ENCODE measurements at regions not wholly inside any gene's neighbourhood (a gene's known extent, or its start where the extent isn't known, plus 50 kb on each side); places are given as distances from the start of the nearest gene placed in this dataset.
"Not testable (repeated sequence)": the region's sequence is repeated elsewhere in the genome, so short reads cannot be mapped to it uniquely, and the experiment has no call there.

DNA sequence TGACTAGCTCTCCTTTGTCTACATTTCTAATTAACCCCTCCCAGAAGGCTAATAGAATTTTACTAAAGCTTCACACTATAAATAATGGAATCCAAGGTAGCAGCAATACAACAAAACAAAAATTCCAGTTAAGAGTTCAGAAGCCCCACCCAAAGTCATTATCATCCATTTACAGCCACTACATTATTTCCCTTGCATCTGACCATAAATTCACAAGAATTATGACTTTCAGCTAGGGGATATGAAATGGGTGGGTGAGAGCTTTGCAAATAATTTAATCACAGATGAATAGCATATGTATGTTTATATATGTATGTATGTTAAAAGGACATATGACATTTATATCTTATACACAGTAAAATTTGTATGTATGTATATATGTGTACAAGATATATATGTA, 65.3 kb upstream of the PTGDR start:
- TF ChIP-seq POLR2A (IDR thresholded peaks at IDR 0.05; ENCODE audit: low read depth, low read length) (no peak), POLR2AphosphoS5 (IDR thresholded peaks at IDR 0.05; ENCODE audit: low read depth, low read length) (no peak), TAF1 (IDR thresholded peaks at IDR 0.05; ENCODE audit: borderline replicate concordance, low read depth, low read length) (no peak)
- FAIRE-seq (no peak), DNase-seq (ENCODE audit: insufficient read length) (no peak)

GRCh38 chr14:52190337-52190931, 77.1 kb upstream of the PTGDR start:
- TF ChIP-seq TAF1 (IDR thresholded peaks at IDR 0.05; ENCODE audit: borderline replicate concordance, low read depth, low read length), result no peak
- no peak for TF ChIP-seq POLR2AphosphoS5 (IDR thresholded peaks at IDR 0.05; ENCODE audit: low read depth, low read length)
- TF ChIP-seq POLR2A (IDR thresholded peaks at IDR 0.05; ENCODE audit: low read depth, low read length), result no peak
- DNase-seq (ENCODE audit: insufficient read length) (no peak), FAIRE-seq (no peak)

DNA sequence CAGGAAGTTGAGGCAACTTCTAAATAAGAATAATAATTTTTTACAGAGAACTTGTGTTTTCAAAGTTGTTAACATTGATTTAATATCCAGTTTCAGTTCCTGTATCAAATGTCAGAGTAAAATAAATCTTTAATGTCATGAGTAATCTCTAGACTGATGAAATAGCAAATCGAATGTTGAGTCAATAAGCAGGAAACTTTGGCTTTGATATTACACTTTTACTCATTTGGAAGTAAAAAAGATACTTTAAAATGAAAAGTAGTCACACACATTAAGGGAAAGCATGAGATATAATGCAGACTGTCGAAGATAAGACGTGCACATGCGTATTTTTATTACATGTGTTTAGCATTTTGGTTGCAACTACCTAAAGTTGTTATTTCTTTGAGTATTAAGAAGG, 78.2 kb upstream of the PTGDR start:
- FAIRE-seq, result no peak
- TF ChIP-seq POLR2AphosphoS5 (IDR thresholded peaks at IDR 0.05; ENCODE audit: low read depth, low read length), result no peak
- no peak for TF ChIP-seq TAF1 (IDR thresholded peaks at IDR 0.05; ENCODE audit: borderline replicate concordance, low read depth, low read length)
- no peak for TF ChIP-seq POLR2A (IDR thresholded peaks at IDR 0.05; ENCODE audit: low read depth, low read length)
- DNase-seq (ENCODE audit: insufficient read length), result no peak

- FAIRE-seq (no peak), DNase-seq (ENCODE audit: insufficient read length) (no peak)
- TF ChIP-seq POLR2A (IDR thresholded peaks at IDR 0.05; ENCODE audit: low read depth, low read length), result no peak
- TF ChIP-seq TAF1 (IDR thresholded peaks at IDR 0.05; ENCODE audit: borderline replicate concordance, low read depth, low read length), result no peak
- TF ChIP-seq POLR2AphosphoS5 (IDR thresholded peaks at IDR 0.05; ENCODE audit: low read depth, low read length), result no peak
Measured at GRCh38 chr14:52188381-52188780, 79.1 kb upstream of the PTGDR start.

- TF ChIP-seq TAF1 (IDR thresholded peaks at IDR 0.05; ENCODE audit: borderline replicate concordance, low read depth, low read length), result no peak
- TF ChIP-seq POLR2AphosphoS5 (IDR thresholded peaks at IDR 0.05; ENCODE audit: low read depth, low read length), result no peak
- TF ChIP-seq POLR2A (IDR thresholded peaks at IDR 0.05; ENCODE audit: low read depth, low read length), result no peak
- no peak for DNase-seq (ENCODE audit: insufficient read length)
- no peak for FAIRE-seq
Measured at GRCh38 chr14:52185178-52185577, 82.3 kb upstream of the PTGDR start.

- no peak for DNase-seq (ENCODE audit: insufficient read length)
- no peak for FAIRE-seq
- TF ChIP-seq POLR2AphosphoS5 (IDR thresholded peaks at IDR 0.05; ENCODE audit: low read depth, low read length) (no peak), POLR2A (IDR thresholded peaks at IDR 0.05; ENCODE audit: low read depth, low read length) (no peak), TAF1 (IDR thresholded peaks at IDR 0.05; ENCODE audit: borderline replicate concordance, low read depth, low read length) (no peak)
Measured at GRCh38 chr14:52182853-52183252, 84.6 kb upstream of the PTGDR start.

DNA sequence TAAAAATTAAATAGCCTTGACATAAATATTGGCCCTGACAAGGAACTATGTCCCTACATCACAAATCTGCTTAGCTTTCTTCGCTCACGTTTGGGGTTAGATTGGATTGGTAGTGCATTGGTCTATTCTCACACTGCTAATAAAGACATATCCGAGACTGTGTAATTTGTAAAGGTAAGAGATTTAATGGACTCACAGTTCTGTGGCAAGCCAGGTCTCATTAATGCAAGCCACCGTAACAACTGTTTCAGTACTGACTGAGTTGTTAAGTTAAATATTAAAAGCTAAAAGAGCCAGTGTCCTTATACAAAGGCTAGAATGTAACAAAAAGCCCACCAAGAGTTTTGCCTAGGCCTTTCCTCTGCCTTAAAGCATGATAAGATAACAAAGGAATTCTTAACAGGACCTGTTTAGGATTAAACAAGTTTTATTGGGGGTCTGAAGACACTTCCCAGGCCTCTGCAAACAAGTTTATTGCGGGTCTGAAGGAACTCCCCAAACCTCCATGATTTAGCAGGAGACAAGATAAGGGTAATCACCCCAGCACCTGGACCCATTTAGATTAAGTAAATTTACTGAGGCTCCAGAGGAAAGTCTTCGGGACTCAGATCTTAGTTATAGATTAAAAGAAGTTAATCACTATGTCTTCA, 88.2 kb upstream of the PTGDR start:
- no peak for DNase-seq (ENCODE audit: insufficient read length)
- no peak for TF ChIP-seq POLR2AphosphoS5 (IDR thresholded peaks at IDR 0.05; ENCODE audit: low read depth, low read length)
- TF ChIP-seq TAF1 (IDR thresholded peaks at IDR 0.05; ENCODE audit: borderline replicate concordance, low read depth, low read length), result no peak
- TF ChIP-seq POLR2A (IDR thresholded peaks at IDR 0.05; ENCODE audit: low read depth, low read length), result no peak
- no peak for FAIRE-seq

DNA sequence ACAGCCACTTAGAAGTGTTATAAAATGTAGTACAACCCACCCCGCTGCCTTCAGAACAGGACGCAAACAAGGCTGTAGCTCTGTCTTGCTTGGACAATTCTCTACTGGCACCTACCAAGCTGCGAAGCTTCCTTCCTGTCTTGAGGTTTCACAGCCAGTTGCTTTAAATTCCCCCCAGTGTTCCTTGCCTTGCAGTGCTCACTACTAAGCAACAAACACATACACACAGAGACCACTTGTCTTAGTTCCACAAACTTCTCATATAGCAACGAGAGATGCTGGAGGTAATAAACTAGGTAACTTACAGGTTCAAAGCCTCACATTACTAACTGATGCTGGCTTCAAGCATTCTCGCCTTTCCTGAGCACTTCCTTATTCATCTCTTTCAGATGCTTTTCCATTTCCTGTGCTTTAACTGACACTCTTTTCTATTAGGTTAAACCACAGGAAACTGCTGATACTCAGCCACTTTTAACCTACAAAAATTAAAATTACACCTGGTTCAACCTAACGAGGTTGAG, 91.5 kb upstream of the PTGDR start:
- FAIRE-seq (peak; percentile 40), DNase-seq (ENCODE audit: insufficient read length) (no peak)
- no peak for TF ChIP-seq POLR2AphosphoS5 (IDR thresholded peaks at IDR 0.05; ENCODE audit: low read depth, low read length)
- no peak for TF ChIP-seq TAF1 (IDR thresholded peaks at IDR 0.05; ENCODE audit: borderline replicate concordance, low read depth, low read length)
- no peak for TF ChIP-seq POLR2A (IDR thresholded peaks at IDR 0.05; ENCODE audit: low read depth, low read length)

GRCh38 chr14:52171932-52172331, 95.6 kb upstream of the PTGDR start:
- FAIRE-seq; DNase-seq (ENCODE audit: insufficient read length): not testable (repeated sequence)

- FAIRE-seq, result no peak
- TF ChIP-seq POLR2AphosphoS5 (IDR thresholded peaks at IDR 0.05; ENCODE audit: low read depth, low read length) (no peak), POLR2A (IDR thresholded peaks at IDR 0.05; ENCODE audit: low read depth, low read length) (no peak)
- DNase-seq (ENCODE audit: insufficient read length), result no peak
Measured at GRCh38 chr14:52166822-52167221, 98.0 kb upstream of the NID2 start.

DNA sequence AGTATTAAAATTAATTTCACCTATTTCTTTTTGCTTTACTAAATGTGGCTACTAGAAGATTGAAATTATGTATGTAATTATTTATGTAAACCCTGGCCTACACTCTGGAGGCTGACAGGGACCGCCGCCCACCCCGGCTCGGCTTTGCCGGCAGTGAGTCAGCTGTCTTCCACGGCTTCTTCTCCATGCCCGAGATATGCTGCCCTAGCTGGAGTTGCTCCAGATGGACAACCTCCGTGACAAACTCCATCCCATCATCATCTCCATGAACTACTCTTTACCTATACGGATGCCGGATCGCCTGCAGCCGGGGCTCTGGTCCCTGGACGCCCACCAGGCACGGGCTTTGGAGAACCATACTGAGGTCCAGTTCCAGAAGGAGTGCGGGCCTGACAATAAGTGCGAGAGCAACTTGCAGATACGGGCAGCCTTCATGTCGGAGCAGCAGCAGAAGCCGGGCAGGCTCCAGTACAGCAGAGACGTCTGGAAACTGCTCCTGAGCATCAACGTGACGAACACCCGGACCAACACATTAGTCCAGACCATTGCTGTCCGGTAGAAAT, 86.9 kb upstream of the NID2 start:
- DNase-seq (ENCODE audit: insufficient read length) (no peak), FAIRE-seq (no peak)
- TF ChIP-seq POLR2A (IDR thresholded peaks at IDR 0.05; ENCODE audit: low read depth, low read length), result no peak
- no peak for TF ChIP-seq POLR2AphosphoS5 (IDR thresholded peaks at IDR 0.05; ENCODE audit: low read depth, low read length)
- no peak for TF ChIP-seq TAF1 (IDR thresholded peaks at IDR 0.05; ENCODE audit: borderline replicate concordance, low read depth, low read length)

GRCh38 chr14:52154992-52155650, 86.3 kb upstream of the NID2 start:
- DNase-seq (ENCODE audit: insufficient read length) (no peak), FAIRE-seq (no peak)
- no peak for TF ChIP-seq POLR2A (IDR thresholded peaks at IDR 0.05; ENCODE audit: low read depth, low read length)
- TF ChIP-seq TAF1 (IDR thresholded peaks at IDR 0.05; ENCODE audit: borderline replicate concordance, low read depth, low read length), result no peak
- TF ChIP-seq POLR2AphosphoS5 (IDR thresholded peaks at IDR 0.05; ENCODE audit: low read depth, low read length), result no peak
